Stimulated activated CD8-positive, alpha-beta memory T cell treated with anti-CD3 and anti-CD28 coated beads, Interleukin-4, amount 100 ng/mL, for 24 hours (primary cell): ENCODE measurements at regions not wholly inside any gene's neighbourhood (a gene's known extent, or its start where the extent isn't known, plus 50 kb on each side); places are given as distances from the start of the nearest gene placed in this dataset.
"Not testable (repeated sequence)": the region's sequence is repeated elsewhere in the genome, so short reads cannot be mapped to it uniquely, and the experiment has no call there.

Experiments
- DNase-seq: peaks from one replicate; pipeline ENCODE4 v3.0.0-alpha.2; 2020; ENCODE audit warnings: low read depth

DNA sequence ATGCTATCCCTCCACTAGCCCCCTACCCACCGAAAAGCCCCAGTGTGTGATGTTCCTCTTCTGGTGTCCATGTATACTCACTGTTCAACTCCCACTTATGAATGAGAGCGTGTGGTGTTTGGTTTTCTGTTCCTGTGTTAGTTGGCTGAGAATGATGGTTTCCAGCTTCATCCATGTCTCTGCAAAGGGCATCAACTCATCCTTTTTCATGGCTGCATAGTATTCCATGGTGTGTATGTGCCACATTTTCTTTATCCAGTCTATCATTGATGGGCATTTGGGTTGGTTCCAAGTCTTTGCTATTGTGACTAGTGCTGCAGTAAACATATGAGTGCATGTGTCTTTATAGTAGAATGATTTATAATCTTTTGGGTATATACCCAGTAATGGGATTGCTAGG, 599.3 kb upstream of the B3GAT1 start:
- not testable (repeated sequence) for DNase-seq

DNA sequence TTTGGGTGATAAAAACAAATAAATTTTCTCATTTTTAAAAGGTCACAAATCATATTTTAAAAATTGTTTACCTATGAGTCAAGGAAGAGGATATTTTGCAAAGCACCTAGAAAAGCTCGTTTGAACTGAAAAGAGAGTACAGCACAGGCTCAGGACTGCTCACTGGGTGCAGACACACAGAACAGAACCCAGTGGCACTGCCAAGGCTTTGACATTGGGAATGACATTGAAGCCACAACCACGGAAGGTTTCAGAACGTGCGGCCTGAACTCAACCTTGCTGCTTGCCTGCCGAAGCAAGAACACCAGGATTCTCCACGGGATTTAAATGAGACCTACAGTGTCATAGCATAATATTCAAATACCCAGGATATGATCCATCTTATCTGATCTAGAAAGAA, 597.1 kb upstream of the B3GAT1 start:
- DNase-seq, result no peak

DNA sequence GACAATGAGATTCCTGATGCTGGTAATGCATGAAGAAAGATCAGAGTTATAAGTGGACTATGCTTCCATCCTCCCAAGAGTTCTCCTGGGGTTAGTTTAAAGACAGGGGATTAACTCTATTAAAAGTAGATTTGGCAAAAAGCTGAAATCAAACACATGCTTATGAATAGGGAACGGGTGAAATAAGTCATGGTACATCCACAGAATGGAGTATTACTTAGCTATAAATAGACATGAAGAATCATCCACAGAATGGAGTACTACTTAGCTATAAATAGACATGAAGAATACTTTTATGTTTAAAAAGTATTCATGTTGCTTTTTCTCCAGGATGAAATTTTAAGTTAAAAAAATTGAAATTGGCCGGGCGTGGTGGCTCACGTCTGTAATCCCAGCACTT, 596.4 kb upstream of the B3GAT1 start:
- DNase-seq, result no peak

DNA sequence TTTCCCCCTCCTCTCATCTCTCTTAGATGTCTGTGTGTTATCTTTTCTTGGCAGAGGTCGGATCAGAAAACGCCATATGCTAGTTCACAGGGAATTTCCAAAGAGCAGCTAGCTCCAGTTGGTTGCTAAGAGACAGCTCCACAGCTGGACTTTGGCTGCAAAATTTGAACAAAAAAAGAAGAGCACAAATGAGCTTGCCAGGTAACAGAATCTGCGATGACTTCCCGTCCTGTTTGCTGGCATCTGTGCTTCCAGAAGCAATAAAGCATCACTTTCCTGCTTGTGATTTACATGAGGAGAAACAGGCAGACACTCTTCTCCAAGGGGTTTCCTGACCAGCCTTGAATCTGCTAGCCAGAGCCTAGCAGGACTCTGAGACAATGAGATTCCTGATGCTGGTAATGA, 596.0 kb upstream of the B3GAT1 start:
- no peak for DNase-seq

DNA sequence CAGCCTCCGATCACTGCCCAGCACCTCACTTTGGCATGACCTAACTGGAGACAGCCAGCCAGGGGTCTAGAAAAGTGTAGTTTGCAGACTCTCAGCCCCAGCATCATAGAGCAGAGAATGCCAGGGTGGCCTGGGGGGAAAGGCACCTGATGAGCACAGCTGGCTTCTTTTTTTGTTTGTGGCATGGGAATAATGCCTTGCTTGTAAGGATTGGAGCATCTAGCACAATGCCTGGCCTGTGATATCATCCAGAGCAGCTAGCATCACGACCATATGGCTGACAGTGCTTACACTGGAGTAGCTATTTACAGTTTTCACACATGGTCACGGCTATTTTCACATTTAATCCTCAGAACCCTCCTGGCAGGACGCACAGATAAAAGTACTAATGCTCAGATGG, 594.8 kb upstream of the B3GAT1 start:
- no peak for DNase-seq

DNA sequence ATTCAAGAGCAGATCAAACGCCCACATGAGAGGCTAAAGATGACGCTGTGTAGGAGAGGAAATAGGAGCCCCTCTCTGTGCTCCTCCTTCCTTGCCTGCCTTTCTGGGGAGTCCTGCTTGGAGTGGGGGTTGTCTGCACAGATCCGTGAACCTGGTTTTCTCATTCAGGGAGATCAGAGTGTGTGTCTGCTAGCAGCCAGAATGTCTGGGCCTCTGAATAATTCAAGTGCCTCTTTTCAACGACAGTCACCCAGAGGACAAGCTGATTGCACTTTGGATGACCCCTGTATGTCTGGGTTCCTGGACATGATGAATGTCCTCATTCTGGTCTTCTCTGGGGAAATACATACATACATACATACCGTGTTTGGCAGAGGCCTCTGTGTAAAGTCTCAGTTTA, 592.5 kb upstream of the B3GAT1 start:
- DNase-seq, result no peak

DNA sequence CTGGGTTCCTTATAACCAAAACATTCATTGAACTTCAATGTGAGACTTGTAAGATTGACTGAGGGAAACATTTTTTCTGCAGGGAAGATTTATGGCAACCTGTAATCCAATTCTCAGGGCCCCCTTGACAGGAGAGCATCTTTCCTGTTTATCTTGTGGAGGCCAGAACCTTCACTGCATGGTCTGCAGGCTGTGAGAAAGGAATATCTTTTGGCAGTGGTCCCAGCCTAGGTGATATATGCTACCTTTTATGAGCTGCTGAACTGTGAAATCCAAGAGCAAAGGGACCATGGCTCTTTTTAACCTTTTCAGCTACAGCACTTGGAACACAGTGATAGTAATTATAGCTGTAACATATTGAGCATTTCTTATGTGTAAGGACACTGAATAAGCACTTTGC, 590.2 kb upstream of the B3GAT1 start:
- DNase-seq, result no peak

DNA sequence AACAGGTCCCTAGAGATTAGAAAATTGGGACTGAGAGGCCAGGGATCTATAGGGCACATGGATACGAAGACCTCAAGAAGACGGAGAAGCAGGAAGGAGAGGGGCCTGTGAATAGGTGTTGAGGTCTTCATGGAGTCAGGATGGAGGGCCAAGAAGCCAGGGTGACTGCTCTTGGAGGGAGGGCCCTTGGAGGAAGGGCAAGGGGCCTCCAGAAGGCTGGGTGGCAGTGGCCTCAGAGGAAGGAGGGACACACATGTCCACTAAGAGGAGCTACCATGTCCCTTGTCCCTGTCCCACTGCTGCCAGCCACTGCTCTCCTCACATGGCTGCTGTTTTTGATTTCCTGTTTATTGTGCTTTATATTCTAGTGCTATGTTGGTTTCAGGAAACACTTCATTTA, 589.5 kb upstream of the B3GAT1 start:
- no peak for DNase-seq

DNA sequence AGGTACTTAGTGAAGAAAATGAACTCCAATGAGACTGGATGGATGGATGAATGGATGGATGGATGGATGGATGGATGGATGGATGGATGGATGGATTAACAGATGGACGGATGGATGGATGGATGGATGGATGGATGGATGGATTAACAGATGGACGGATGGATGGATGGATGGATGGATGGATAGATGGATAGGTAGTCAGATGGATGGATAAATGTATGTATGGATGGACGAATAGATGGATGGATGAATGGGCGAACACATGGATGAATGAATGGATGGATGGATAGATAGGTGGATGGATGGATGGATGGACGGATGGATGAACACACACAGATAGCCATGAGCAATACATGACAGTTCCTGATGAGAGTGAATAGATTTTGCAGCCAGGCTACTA, 589.0 kb upstream of the B3GAT1 start:
- not testable (repeated sequence) for DNase-seq

DNA sequence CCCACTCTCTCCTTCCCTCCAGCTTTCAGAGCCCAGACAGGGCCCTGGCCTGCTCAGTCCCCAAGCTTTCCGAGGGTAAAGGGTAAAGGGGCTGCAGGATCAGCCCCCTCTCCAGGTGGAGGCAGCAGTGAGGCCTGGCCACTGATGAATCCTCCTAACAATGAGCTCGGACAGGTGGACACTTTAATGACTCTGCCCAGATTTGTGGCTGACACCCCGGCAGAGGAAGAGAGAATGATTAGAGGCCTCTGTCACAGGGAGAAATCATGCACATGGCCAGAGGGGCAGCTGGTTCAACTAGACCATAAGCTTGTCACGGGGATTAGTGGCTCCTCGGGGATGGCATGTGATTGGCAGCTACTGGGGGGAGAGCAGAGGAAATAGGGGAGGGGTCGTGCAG, 587.5 kb upstream of the B3GAT1 start:
- DNase-seq, result no peak

DNA sequence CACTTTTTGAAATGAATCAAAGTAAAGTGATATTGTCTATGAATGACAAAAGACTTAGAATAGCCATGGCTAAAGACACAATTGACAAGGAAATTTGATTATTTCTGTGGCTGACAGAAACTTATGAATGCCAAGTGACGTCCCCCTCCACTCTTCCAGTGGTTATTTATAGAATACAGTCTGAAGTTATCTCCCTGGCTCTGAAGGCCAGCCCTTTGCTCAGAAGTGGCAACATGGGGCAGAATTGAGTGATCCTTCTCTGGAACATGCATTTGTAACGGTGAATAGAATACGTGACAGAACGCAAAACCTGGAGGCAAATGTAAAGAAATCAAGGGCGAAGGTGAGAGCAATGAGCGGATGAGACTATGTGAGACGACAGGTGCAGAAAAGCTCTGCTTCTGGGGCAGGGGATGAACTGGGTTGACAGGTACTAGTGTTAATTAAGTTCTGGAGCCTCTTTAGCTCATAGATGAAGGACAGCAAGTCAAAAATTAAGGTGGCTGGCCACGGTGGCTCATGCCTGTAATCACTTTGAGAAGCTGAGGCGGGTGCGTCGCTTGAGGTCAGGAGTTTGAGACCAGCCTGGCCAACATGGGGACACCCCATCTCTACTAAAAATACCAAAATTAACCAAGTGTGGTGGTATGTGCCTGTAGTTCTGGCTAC, 585.7 kb upstream of the B3GAT1 start:
- no peak for DNase-seq

DNA sequence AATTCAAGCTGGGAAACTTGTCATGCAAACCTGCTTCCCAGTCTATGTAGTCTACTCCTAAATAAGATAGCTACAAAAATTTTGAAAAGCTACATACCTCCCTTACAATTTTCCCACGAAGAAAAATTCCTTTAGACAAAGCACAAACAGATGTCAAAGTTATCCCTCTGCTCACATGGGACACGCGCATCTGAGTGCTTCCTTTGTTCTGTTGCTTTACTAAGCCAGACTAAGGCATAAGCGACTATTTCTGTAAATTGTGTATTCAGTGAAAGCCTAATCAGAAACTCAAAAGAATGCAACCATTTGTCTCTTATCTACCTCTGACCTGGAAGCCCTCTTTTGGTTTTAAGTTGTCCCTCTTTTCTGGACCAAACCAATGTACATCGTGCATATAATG, 583.7 kb upstream of the B3GAT1 start:
- no peak for DNase-seq

DNA sequence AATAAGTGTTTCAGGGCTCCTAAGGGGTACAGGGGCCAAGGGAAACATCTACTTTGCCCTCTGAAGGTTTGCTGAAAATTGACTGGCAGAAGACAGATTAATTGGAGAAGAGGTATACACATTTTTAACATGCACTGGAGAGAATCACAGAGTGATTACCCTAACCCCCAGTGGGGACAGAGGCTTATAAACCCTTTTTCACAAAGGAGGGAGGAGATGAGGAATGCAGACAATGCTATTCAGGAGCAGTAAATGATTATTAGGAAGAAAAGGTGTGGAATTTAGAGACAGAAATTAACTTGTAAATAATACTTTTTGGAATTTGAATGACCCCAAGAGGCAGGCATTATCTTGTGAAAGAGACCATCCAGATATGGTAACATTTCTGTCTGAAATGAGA, 582.4 kb upstream of the B3GAT1 start:
- no peak for DNase-seq

DNA sequence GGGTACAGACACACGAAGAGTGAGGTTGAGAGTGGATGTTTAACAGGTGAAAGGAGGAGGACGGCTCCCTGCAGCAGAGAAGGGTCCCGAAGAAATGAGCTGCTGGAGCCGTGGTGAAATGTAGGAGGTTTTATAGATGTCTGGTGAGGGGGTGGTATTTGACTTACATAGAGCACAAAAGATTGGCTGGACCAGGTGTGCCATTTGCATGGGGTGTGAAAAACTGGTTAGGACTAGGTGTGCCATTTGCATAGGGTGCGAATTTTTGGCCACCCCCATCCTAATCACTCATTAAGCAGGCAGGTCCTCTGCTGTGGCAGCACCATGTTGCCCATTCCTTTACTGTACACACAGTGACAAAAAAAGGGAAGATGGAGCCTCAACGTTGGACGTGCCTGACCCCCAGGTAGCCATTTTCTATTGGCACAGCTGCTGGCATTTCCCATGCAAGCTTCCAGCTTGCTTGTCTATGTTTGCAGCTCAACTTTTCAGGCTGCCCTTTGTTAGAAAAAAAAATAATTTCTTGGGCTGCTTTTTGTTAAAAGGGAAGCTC, 581.7 kb upstream of the B3GAT1 start:
- DNase-seq, result no peak

DNA sequence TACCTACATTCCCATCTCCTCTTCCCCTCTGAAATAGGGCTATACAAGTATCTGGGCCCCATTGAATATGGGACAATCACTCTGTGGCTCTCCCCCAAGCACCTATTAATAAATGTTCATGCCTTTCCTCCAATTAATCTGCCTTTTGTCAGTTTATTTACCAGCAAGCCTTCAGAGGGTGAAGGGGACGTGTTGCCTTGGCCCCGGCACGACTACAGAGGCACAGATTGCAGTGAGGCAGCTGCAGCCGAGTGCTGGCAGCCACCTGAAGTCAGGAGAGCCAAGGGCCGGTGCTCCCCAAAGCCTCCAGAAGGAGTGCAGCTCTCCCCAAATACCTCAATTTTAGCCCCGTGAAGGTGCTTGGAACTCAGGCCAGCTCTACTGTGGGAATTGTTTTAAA, 580.9 kb upstream of the B3GAT1 start:
- DNase-seq, result no peak

DNA sequence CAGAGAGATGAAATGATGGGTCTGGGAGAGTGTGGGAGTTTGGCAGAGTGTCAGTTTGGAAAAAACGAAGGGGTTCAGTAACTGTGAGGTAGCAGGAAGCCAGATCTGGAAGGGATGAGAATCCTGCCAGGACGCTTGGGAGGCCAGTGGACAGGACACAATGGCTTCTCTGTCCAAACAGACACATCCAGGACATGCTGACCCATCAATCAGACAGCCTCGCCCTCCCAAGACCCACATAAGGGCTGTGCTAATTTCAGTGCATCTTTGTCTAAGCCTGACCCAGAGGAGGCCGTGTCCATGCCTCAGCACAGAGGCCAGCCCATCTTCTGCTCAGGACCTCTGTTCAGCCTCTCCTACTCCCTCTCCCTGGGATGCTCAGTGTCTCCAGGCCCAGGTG, 576.5 kb upstream of the B3GAT1 start:
- no peak for DNase-seq

DNA sequence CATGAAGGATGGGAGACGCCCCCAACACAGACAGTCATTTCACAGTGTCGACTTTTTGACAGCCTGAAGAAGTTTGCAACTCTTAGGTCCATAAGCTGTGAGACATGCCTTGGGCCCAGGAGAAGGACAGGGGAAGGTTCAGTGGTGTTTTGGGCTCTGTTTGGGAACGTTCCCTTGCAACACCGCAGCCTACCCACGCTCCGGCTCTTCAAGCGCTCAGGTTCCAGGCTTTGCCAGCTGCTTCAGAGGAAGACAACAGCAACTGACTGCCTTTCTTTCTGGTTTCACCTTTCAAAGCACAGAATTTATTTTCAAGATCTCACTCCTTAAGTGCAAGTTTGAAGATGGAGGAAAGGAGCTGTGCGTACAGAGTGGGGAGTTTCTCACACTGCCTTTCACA, 575.8 kb upstream of the B3GAT1 start:
- no peak for DNase-seq

DNA sequence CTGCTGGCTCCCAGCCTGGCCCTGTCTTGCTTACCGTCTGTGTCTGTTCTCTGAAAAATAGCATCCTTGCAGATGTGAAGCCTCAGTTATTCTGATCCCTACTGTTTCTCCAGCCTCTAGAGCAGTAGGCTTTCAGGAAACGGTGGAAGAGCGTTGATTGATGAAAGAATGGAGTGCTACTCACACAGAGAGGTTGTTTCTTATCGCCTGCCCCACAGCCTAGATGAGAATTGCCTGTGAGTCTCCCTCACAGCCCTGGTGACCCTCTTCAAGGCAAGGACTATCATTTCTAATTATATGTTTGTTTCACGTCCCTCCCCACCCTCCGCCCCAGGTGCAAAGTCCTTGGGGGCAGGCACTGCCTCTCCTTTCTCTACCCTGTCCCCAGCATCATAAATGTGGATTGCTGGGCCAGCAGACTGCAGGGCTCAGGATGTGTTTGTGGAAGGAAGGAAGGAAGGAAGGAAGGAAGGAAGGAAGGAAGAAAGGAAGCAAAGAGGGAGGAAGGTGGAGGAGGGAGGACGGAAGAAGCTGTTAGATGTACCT, 575.3 kb upstream of the B3GAT1 start:
- DNase-seq, result no peak

DNA sequence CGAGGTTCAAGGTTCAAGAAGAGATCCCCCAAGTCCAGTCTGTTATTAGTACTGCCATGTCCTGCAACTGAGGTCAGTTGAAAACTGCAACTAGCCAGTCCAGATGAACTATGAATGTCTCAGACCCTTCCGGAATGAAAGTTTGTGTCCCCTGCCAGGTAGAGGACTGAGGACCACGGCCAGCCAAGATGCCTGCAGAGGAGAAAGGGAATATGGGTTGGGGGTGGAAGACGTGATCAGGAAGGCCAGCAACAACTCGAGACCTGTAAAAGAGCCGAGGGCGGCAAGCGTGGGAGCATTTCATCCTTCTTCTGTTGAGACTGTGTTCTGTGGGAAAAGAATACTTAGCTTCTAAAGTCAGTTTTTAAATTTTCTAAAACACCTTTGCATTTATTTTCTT, 572.4 kb upstream of the B3GAT1 start:
- DNase-seq, result no peak

DNA sequence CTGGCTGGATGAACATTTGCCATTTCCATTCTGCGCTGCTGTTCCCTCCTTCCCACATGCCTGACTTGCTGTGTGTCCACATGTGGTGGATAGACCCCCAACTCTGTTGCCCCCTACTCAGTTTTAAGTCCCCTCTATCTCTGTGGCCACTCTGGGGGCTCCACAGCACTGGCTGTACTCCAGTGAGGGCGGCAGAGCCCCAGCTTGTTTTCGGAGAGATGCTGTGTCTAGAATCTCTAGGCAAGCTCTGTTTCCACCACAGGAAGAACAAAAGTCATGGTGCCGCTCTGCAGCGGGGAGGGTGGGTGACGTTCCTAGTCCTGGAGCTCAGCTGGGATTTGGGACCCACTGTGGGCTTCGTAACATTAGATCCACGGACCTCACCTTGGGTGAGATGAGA, 570.4 kb upstream of the B3GAT1 start:
- DNase-seq, result not testable (repeated sequence)

DNA sequence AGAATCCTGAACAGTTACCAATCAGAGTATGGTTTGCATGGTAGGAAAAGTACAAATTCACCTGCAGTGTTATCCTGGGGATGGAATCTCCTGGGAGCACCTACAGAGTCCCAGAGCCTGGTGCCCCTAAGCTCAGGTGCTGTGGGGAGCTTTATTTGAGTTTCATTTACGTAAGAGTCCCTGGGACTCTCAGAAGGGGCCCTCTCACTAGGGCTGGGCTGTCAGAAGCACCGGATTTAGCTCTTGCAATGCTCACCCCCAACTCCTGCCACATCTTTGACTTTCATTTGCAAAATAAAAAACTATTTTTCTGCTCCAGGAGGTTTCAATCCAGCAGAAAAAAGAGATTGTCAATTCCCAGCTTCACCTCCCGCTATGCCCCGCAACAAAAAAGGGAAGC, 569.8 kb upstream of the B3GAT1 start:
- no peak for DNase-seq

DNA sequence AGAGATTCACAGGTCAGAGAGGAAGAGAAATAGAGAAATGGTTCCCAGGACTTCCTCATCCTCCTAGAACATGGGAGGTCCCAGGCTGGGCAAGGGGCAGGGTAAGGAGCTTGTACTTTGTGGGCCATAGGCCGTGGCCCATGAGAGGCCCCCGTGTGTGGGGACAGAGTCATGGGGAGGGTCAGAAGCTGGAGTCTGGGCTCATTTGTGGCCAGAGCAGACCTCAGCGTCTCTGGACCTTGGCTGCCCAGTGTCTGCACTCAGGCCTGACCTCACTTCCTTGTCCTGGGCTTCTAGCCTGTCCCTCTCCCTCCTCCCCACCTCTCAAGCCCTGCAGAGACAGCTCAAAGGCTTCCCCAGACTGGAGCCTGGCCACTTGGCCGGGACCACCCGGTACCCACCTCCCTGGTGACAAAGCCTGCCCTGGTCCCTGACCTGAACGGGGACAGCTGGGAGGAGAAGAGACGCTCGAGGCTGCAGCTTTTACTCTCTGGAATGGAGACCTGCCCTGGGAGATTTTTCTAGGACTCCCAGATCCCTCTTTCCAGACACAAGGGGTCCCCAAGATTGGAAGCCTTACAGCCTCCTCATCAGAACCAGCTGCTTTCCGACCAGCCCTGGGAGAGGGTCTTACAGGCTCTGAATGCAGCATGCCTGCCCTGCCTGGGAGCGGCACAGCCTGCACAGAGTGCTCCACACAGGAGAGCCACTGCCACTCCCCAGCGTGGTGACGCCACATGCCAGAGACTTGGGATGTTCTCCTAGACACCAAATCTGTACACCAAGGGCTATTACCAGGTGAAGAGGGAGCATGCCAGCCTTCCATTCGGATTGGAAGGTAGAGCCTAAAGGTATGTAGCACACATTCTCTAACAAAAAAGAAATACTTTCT, 569.0 kb upstream of the B3GAT1 start:
- DNase-seq, result no peak

DNA sequence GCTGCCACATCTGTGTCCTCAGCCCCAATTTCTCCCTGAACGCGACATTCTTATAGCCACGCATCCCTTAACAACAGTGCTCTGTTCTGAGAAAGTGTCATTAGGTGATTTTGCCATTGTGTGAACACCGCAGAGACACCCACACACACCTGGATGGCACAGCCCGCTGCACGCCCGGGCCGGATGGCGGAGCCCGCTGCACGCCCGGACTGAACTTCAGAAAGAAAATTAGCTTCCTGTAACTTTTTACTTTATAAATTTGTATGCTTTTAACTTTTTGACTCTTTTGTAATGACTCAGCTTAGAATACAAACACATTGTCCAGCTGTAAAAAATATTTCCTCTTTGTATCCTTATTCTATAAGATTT, 567.0 kb upstream of the B3GAT1 start:
- not testable (repeated sequence) for DNase-seq
